Esophagus squamous epithelium (tissue), 4 donors: ENCODE measurements at regions not wholly inside any gene's neighbourhood (a gene's known extent, or its start where the extent isn't known, plus 50 kb on each side); places are given as distances from the start of the nearest gene placed in this dataset.

Source experiments
- POLR2A ChIP-seq, 4 donors: fragments of 450-650 bp; IDR thresholded peaks; one replicate each; pipeline ENCODE4 v1.6.1; 2017; ENCODE audit warnings: antibody characterized with exemption in 4 of 4, mild to moderate bottlenecking in 4 of 4, moderate library complexity in 3 of 4
- TF ChIP-seq, protein P1 (sequence below), 6 experiments: fragments of 450-650 bp in 4 of 6; fragments of 200-600 bp in 2 of 6; sonication (generic) in 2 of 6; IDR thresholded peaks; one replicate each; pipeline ENCODE4 v1.5.1; 2016 to 2019; ENCODE audit warnings: antibody characterized with exemption in 6 of 6, mild to moderate bottlenecking in 4 of 6, moderate library complexity in 4 of 6

DNA sequence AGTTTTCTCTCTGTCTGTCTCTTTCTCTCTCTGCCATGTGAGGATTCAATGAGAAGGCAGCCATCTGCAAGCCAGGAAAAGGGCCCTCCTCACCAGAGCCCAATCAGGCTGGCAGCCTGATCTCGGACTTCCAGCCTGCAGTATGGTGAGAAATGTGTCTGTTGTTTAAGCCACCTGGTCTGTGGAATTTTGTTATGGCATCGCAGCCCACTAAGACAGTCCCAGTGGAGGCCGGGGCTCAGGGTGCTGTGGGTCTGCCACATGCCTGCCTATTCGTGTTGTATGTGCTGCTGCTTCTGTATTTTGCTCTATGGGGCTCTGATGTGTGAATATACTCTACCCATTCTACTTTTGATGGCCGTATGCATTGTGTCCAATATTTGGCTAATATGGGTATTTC lies 139.0 kb upstream of the HS6ST1 start:
- TF ChIP-seq, protein P1, sequence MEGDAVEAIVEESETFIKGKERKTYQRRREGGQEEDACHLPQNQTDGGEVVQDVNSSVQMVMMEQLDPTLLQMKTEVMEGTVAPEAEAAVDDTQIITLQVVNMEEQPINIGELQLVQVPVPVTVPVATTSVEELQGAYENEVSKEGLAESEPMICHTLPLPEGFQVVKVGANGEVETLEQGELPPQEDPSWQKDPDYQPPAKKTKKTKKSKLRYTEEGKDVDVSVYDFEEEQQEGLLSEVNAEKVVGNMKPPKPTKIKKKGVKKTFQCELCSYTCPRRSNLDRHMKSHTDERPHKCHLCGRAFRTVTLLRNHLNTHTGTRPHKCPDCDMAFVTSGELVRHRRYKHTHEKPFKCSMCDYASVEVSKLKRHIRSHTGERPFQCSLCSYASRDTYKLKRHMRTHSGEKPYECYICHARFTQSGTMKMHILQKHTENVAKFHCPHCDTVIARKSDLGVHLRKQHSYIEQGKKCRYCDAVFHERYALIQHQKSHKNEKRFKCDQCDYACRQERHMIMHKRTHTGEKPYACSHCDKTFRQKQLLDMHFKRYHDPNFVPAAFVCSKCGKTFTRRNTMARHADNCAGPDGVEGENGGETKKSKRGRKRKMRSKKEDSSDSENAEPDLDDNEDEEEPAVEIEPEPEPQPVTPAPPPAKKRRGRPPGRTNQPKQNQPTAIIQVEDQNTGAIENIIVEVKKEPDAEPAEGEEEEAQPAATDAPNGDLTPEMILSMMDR (IDR thresholded peaks at IDR 0.05), result no peak
- TF ChIP-seq POLR2A (IDR thresholded peaks at IDR 0.05), result no peak
